ENCODE measurements at regions not wholly inside any gene's neighbourhood (a gene's known extent, or its start where the extent isn't known, plus 50 kb on each side); places are given as distances from the start of the nearest gene placed in this dataset.

DNA sequence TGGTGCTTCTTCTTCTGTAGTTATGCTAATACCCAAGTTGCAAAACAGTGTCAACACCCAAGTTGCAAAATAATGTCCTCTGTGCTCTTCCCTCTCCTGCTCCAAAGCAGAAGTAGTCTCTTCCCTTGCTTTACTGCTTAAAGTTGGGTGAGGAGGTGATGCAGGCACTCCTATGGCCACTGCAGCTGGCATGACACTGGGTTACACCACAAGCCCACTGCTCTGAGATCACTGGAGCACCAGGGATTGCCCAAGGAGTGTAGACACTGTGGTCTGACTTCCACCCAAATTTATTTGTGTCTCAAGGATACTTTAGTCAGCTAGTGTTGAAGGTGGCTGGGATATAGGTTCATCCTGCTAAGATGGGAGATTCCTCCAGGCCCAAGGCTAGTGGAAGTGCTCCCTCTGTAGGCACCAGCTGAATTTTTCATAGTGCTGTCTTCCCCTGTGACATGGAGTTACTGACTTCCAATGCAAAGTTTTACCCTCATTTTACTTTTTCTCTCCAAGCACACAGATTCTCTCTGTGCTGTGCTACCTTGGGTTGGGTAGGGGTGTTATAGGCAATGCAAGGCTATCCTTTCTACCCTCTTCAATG is 196.2 kb upstream of the TENT5D start:
- Mint-ChIP-seq H3K9me3 (peaks cover 10% of the 10 kb centered on the region), H3K4me1 (no peaks in the 10 kb centered on the region), H3K4me3 (no peak overlapping the region), H3K36me3 (ENCODE audit: low read depth) (no peaks in the 10 kb centered on the region), H3K27me3 (ENCODE audit: low read depth) (no peaks in the 10 kb centered on the region), H3K27ac (no peak overlapping the region)
- TF ChIP-seq CTCF (IDR thresholded peaks at IDR 0.05; ENCODE audit: unreplicated experiment in 3 of 3): no peak

- H3K9me3 Mint-ChIP-seq: peaks cover 3% of the 10 kb centered on the region
- TF ChIP-seq CTCF (IDR thresholded peaks at IDR 0.05; ENCODE audit: unreplicated experiment in 3 of 3): no peak
- H3K27ac Mint-ChIP-seq: no peak overlapping the region
- no peaks in the 10 kb centered on the region for H3K36me3 Mint-ChIP-seq (ENCODE audit: low read depth)
- H3K27me3 Mint-ChIP-seq (ENCODE audit: low read depth): no peaks in the 10 kb centered on the region
- no peak overlapping the region for H3K4me3 Mint-ChIP-seq
- no peaks in the 10 kb centered on the region for H3K4me1 Mint-ChIP-seq
Observed at GRCh38 chrX:80229626-80230025, 190.6 kb upstream of the TENT5D start.

GRCh38 chrX:80237072-80237471 is 183.2 kb upstream of the TENT5D start:
- Mint-ChIP-seq H3K4me1 (no peaks in the 10 kb centered on the region), H3K9me3 (peaks cover 4% of the 10 kb centered on the region), H3K27ac (no peak overlapping the region), H3K27me3 (ENCODE audit: low read depth) (no peaks in the 10 kb centered on the region), H3K4me3 (no peak overlapping the region), H3K36me3 (ENCODE audit: low read depth) (no peaks in the 10 kb centered on the region)
- no peak for TF ChIP-seq CTCF (IDR thresholded peaks at IDR 0.05; ENCODE audit: unreplicated experiment in 3 of 3)

DNA sequence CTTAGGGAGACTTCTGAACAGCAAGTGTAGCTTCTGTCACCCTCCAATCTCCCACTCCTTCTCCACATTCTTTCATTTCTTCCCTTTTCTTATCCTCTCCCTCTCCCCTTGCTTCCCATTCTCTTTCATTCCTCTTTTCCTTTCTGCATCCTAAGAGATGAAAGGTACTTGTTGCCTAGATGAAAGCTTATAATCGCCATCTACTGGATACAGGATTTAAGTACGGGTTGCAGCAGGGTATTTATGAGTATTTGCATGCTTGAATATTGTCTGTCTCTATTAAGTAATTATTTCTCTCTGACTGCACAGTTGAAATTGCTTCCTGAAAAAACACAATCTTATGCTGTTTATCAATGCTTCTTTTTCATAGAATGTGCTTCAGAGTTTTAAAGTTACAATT is 174.0 kb upstream of the TENT5D start:
- Mint-ChIP-seq H3K9me3 (peaks cover 11% of the 10 kb centered on the region), H3K36me3 (ENCODE audit: low read depth) (no peaks in the 10 kb centered on the region), H3K4me3 (no peak overlapping the region), H3K27ac (no peak overlapping the region), H3K27me3 (ENCODE audit: low read depth) (no peaks in the 10 kb centered on the region), H3K4me1 (no peaks in the 10 kb centered on the region)
- TF ChIP-seq CTCF (IDR thresholded peaks at IDR 0.05; ENCODE audit: unreplicated experiment in 3 of 3): peak in 2 of 3 experiments; percentile 16 to 23

- Mint-ChIP-seq H3K27me3 (ENCODE audit: low read depth) (no peaks in the 10 kb centered on the region), H3K9me3 (peaks cover 5% of the 10 kb centered on the region), H3K4me1 (no peaks in the 10 kb centered on the region), H3K4me3 (no peak overlapping the region), H3K27ac (no peak overlapping the region), H3K36me3 (ENCODE audit: low read depth) (no peaks in the 10 kb centered on the region)
- TF ChIP-seq CTCF (IDR thresholded peaks at IDR 0.05; ENCODE audit: unreplicated experiment in 3 of 3): no peak
Observed at GRCh38 chrX:80266287-80266686, 154.0 kb upstream of the TENT5D start.

DNA sequence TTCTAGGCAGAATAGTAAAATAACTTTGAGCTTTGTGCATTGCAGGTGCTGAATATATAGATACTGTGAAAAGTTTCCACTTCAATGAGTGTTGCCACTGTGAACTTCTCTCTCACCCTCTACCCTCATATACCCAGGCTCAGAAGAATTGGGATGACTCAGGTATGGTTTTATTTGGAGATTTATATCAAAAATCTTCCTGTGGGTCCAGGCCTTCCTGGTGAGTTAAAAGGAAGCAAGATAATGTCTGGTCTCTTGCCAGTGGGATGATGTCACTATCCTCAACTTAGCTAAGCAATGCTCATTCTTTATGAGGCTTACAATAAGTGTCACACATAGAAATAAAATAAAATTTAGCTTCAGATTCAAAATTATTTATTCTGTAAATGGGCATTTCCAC is 153.3 kb upstream of the TENT5D start:
- Mint-ChIP-seq H3K27ac (peak overlapping the region in 2 of 3 experiments; percentile 64 to 76), H3K4me3 (no peak overlapping the region), H3K9me3 (peaks cover 3% of the 10 kb centered on the region), H3K36me3 (ENCODE audit: low read depth) (no peaks in the 10 kb centered on the region), H3K4me1 (no peaks in the 10 kb centered on the region), H3K27me3 (ENCODE audit: low read depth) (no peaks in the 10 kb centered on the region)
- no peak for TF ChIP-seq CTCF (IDR thresholded peaks at IDR 0.05; ENCODE audit: unreplicated experiment in 3 of 3)

All from nephron (organoid).